GM12878 (cell line): ENCODE measurements at regions not wholly inside any gene's neighbourhood (a gene's known extent, or its start where the extent isn't known, plus 50 kb on each side); places are given as distances from the start of the nearest gene placed in this dataset.

Source experiments
- ATAC-seq: fragments of 200-7000 bp; cut with Tn5 transposase; 3 replicates; pipeline ENCODE4 v1.9.1; 2020; ENCODE audit warnings: mild to moderate bottlenecking, moderate library complexity
- BruUV-seq: library from RNA; stranded (reverse); fragments of 400-500 nt; replicated peaks from 2 replicates; lab custom pipeline; 2021; lab: Mats Ljungman, UMichigan
- CTCF ChIA-PET: fragments of 300-600 bp; sonication (Branson Sonifier 250); formaldehyde crosslinking; extraction: SDS; loops from one replicate; lab custom pipeline; 2021; ENCODE audit warnings: inconsistent platforms; lab: Yijun Ruan, JAX
- POLR2A ChIA-PET: fragments of 350-600 bp; formaldehyde crosslinking; extraction: SDS; loops from one replicate; lab custom pipeline; 2021; ENCODE audit warnings: inconsistent platforms; lab: Charles Lee
- RAD21 ChIA-PET: fragments of 300-600 bp; sonication (Branson Sonifier 250); formaldehyde crosslinking; loops from one replicate; lab custom pipeline; 2023; ENCODE audit warnings: antibody characterized with exemption; ENCODE audit not compliant: unreplicated experiment; lab: Charles Lee
- SMC1A ChIA-PET: fragments of 300-600 bp; sonication (Branson Sonifier 250); formaldehyde crosslinking; loops from one replicate; lab custom pipeline; 2023; ENCODE audit not compliant: unreplicated experiment, uncharacterized antibody; lab: Charles Lee
- DNase-seq: peaks from one replicate; pipeline ENCODE4 v3.0.0-alpha.2; 2011; ENCODE audit warnings: low read depth, low spot score
- FAIRE-seq: peaks from 3 replicates; lab custom pipeline; 2011; peaks lifted over from hg19 to GRCh38; lab: Jason Lieb, UNC
- H2AFZ ChIP-seq: 2 replicates; pipeline ENCODE4 v1.6.0; 2011; ENCODE audit warnings: low read depth, low read length, control low read depth; ENCODE audit not compliant: control insufficient read depth
- H3K27ac ChIP-seq: 2 replicates; pipeline ENCODE4 v1.5.1; 2011; ENCODE audit warnings: control low read depth; ENCODE audit not compliant: control insufficient read depth, insufficient read depth
- H3K27me3 ChIP-seq, 2 experiments: replicated peaks in 1 of 2; 2 replicates each; pipeline versions ENCODE4 v1.6.0 to v1.6.1; 2011; ENCODE audit warnings: low read length in 1 of 2; ENCODE audit not compliant: control insufficient read depth in 2 of 2, insufficient read depth in 2 of 2
- H3K36me3 ChIP-seq, 2 experiments: 2 replicates each; pipeline ENCODE4 v1.5.1; 2011; ENCODE audit warnings: low read length in 1 of 2; ENCODE audit not compliant: control insufficient read depth in 2 of 2, insufficient read depth in 2 of 2
- H3K4me1 ChIP-seq: 2 replicates; pipeline ENCODE4 v1.6.1; 2011; ENCODE audit warnings: mild to moderate bottlenecking, low read length, moderate library complexity, mixed read lengths; ENCODE audit not compliant: control insufficient read depth, insufficient read depth
- H3K4me2 ChIP-seq: 2 replicates; pipeline ENCODE4 v1.6.0; 2011; ENCODE audit warnings: control low read depth; ENCODE audit not compliant: control insufficient read depth, insufficient read depth
- H3K4me3 ChIP-seq: fragments of 200-600 bp; sonication (generic); 2 replicates; pipeline ENCODE4 v1.5.1; 2016
- H3K79me2 ChIP-seq: 2 replicates; pipeline ENCODE4 v1.6.0; 2011; ENCODE audit warnings: low read length; ENCODE audit not compliant: control insufficient read depth, insufficient read depth
- H3K9ac ChIP-seq: 2 replicates; pipeline ENCODE4 v1.8.0; 2011; ENCODE audit warnings: low read length, control low read depth, mixed read lengths; ENCODE audit not compliant: control insufficient read depth, insufficient read depth
- H3K9me3 ChIP-seq: replicated peaks from 3 replicates; pipeline ENCODE4 v1.5.1; 2011; ENCODE audit warnings: mild to moderate bottlenecking, low read length; ENCODE audit not compliant: control insufficient read depth, insufficient read depth
- H4K20me1 ChIP-seq: 2 replicates; pipeline ENCODE4 v1.6.0; 2011; ENCODE audit not compliant: control insufficient read depth, insufficient read depth
- BCL11A ChIP-seq: IDR thresholded peaks from 2 replicates; pipeline ENCODE4 v1.6.1; 2011; ENCODE audit warnings: low read depth, low read length
- BHLHE40 ChIP-seq, 2 experiments: fragments of 450-650 bp in 1 of 2; IDR thresholded peaks; 2 replicates each; pipeline ENCODE4 v1.6.1; 2011 to 2017; ENCODE audit warnings: low read depth in 2 of 2, borderline replicate concordance in 1 of 2, improper control_type of control experiment in 1 of 2, low read length in 1 of 2, mild to moderate bottlenecking in 1 of 2
- BRCA1 ChIP-seq: IDR thresholded peaks from 2 replicates; pipeline ENCODE4 v1.6.1; 2011; ENCODE audit warnings: low read depth, low read length, improper control_type of control experiment
- EP300 ChIP-seq, 2 experiments: fragments of 150-350 bp in 1 of 2; IDR thresholded peaks; 2 replicates each; pipeline ENCODE4 v1.6.1; 2011 to 2012; ENCODE audit warnings: low read depth in 2 of 2, low read length in 2 of 2, borderline replicate concordance in 1 of 2, improper control_type of control experiment in 1 of 2, inconsistent platforms in 1 of 2; ENCODE audit not compliant: control insufficient read depth in 1 of 2
- IRF3 ChIP-seq: fragments of 450-650 bp; IDR thresholded peaks from 2 replicates; pipeline ENCODE4 v1.6.1; 2014; ENCODE audit warnings: mild to moderate bottlenecking
- PKNOX1 ChIP-seq: fragments of 450-650 bp; IDR thresholded peaks from 2 replicates; pipeline ENCODE4 v1.6.1; 2016; ENCODE audit warnings: mild to moderate bottlenecking
- SMC3 ChIP-seq: IDR thresholded peaks from 2 replicates; pipeline ENCODE4 v1.6.1; 2011; ENCODE audit warnings: low read length, improper control_type of control experiment, borderline replicate concordance
- SUPT20H ChIP-seq: IDR thresholded peaks from 2 replicates; pipeline ENCODE4 v1.6.1; 2011; ENCODE audit warnings: low read depth, mild to moderate bottlenecking, low read length, moderate library complexity, borderline replicate concordance; ENCODE audit not compliant: control insufficient read depth
- TCF3 ChIP-seq: IDR thresholded peaks from 2 replicates; pipeline ENCODE4 v1.6.1; 2012; ENCODE audit warnings: low read depth, mild to moderate bottlenecking, low read length, borderline replicate concordance; ENCODE audit not compliant: insufficient read depth
- WGBS: methylation state at CpG from one replicate; pipeline ENCODE4 v1.1.6; 2016; ENCODE audit warnings: low lambda C conversion rate; ENCODE audit not compliant: insufficient replicate concordance, insufficient coverage; ENCODE audit errors: missing lambda C conversion rate; 5-methylcytosine and 5-hydroxymethylcytosine counted together
- in situ Hi-C: fragments of 300-500 bp; cut with MboI; formaldehyde crosslinking; loops from 9 replicates; pipeline ENCODE4 v1.14.3; 2018; ENCODE audit warnings: mixed read lengths
- intact Hi-C: fragments of 100-400 bp; cut with micrococcal nuclease; formaldehyde crosslinking; loops from one replicate; pipeline ENCODE4 v1.14.2; 2022; ENCODE audit not compliant: unreplicated experiment

- no peaks in the 10 kb centered on the region for H3K27me3 ChIP-seq
- no peaks in the 10 kb centered on the region for H4K20me1 ChIP-seq
- H2AFZ ChIP-seq: no peak overlapping the region
- in situ Hi-C loops: no loop called here
- ChIA-PET CTCF (no interaction called here), POLR2A (no interaction called here), RAD21 (no interaction called here), SMC1A (no interaction called here)
- DNase-seq (no peak), FAIRE-seq (no peak), ATAC-seq (no peak)
- intact Hi-C loops: no loop called here
- H3K79me2 ChIP-seq: no peaks in the 10 kb centered on the region
- H3K36me3 ChIP-seq: no peaks in the 10 kb centered on the region
- no peak overlapping the region for H3K9ac ChIP-seq
- TF ChIP-seq SMC3: no peak
- no peak for TF ChIP-seq SUPT20H
- no peak for TF ChIP-seq EP300 (IDR thresholded peaks at IDR 0.05; ENCODE audit: borderline replicate concordance in 1 of 2, control insufficient read depth in 1 of 2, low read depth in 2 of 2, low read length in 2 of 2)
- TF ChIP-seq BRCA1: no peak
- H3K4me1 ChIP-seq: no peaks in the 10 kb centered on the region
- BruUV-seq: no TSS peak
- H3K4me3 ChIP-seq: no peak overlapping the region
- H3K9me3 ChIP-seq: no peaks in the 10 kb centered on the region
- H3K27ac ChIP-seq: no peak overlapping the region
- no peak overlapping the region for H3K4me2 ChIP-seq
Observed at GRCh38 chr12:38402811-38403210, 86.2 kb downstream of the ALG10B start.

- Histone ChIP-seq H3K4me2 (no peak overlapping the region), H4K20me1 (no peaks in the 10 kb centered on the region), H3K36me3 (no peaks in the 10 kb centered on the region), H3K27me3 (no peaks in the 10 kb centered on the region), H3K9me3 (no peaks in the 10 kb centered on the region), H3K9ac (no peak overlapping the region), H2AFZ (no peak overlapping the region), H3K4me1 (no peaks in the 10 kb centered on the region), H3K27ac (no peak overlapping the region), H3K79me2 (no peaks in the 10 kb centered on the region), H3K4me3 (no peak overlapping the region)
- 0% methylated on average over 1 of the region's 1 CpG for WGBS
- no peak for TF ChIP-seq BHLHE40 (IDR thresholded peaks at IDR 0.05; ENCODE audit: borderline replicate concordance in 1 of 2, low read depth in 2 of 2, low read length in 1 of 2)
- TF ChIP-seq BRCA1: no peak
- no peak for TF ChIP-seq IRF3
- no peak for TF ChIP-seq PKNOX1
- TF ChIP-seq TCF3: no peak
- TF ChIP-seq BCL11A: no peak
- DNase-seq (no peak), ATAC-seq (no peak), FAIRE-seq (no peak)
- POLR2A ChIA-PET: no interaction called here
- intact Hi-C loops (no loop called here), in situ Hi-C loops (no loop called here)
- CTCF ChIA-PET: no interaction called here
- SMC1A ChIA-PET: no interaction called here
- BruUV-seq: no TSS peak
- RAD21 ChIA-PET: no interaction called here
Observed at GRCh38 chr12:38409511-38409910, 92.9 kb downstream of the ALG10B start.
